DND-41 (cell line): ENCODE measurements at regions not wholly inside any gene's neighbourhood (a gene's known extent, or its start where the extent isn't known, plus 50 kb on each side); places are given as distances from the start of the nearest gene placed in this dataset.

Experiments used
- ATAC-seq: fragments of 200-7000 bp; cut with Tn5 transposase; 3 replicates; pipeline ENCODE4 v1.9.1; 2021; ENCODE audit warnings: low read depth; ENCODE audit not compliant: insufficient read depth
- DNase-seq: peaks from one replicate; pipeline ENCODE4 v3.0.0-alpha.2; 2020
- H2AFZ ChIP-seq: 2 replicates; pipeline ENCODE4 v1.6.0; 2012; ENCODE audit warnings: low read depth, low read length
- H3K27ac ChIP-seq: 2 replicates; pipeline ENCODE4 v1.5.1; 2012; ENCODE audit warnings: low read length, inconsistent platforms
- H3K27me3 ChIP-seq: fragments of 200-600 bp; sonication (generic); 2 replicates; pipeline ENCODE4 v1.6.0; 2012; ENCODE audit warnings: low read length, mild to moderate bottlenecking, inconsistent platforms; ENCODE audit not compliant: insufficient read depth, poor library complexity
- H3K36me3 ChIP-seq: 2 replicates; pipeline ENCODE4 v1.5.1; 2012; ENCODE audit warnings: low read length, inconsistent platforms; ENCODE audit not compliant: insufficient read depth
- H3K4me1 ChIP-seq: 2 replicates; pipeline ENCODE4 v1.5.1; 2012; ENCODE audit warnings: mild to moderate bottlenecking, low read length; ENCODE audit not compliant: insufficient read depth
- H3K4me2 ChIP-seq: 2 replicates; pipeline ENCODE4 v1.6.0; 2012; ENCODE audit warnings: mild to moderate bottlenecking, moderate library complexity, low read length, inconsistent platforms; ENCODE audit not compliant: insufficient read depth
- H3K4me3 ChIP-seq, 2 experiments: fragments of 200-600 bp in 1 of 2; shearing (Covaris generic) in 1 of 2; 2 replicates each; pipeline ENCODE4 v1.5.1; 2012 to 2016; ENCODE audit warnings: inconsistent platforms in 2 of 2, low read length in 2 of 2, mild to moderate bottlenecking in 2 of 2, low read depth in 1 of 2, moderate library complexity in 1 of 2
- H3K79me2 ChIP-seq: 2 replicates; pipeline ENCODE4 v1.6.0; 2012; ENCODE audit warnings: low read length, inconsistent platforms; ENCODE audit not compliant: insufficient read depth
- H3K9ac ChIP-seq: 2 replicates; pipeline ENCODE4 v1.6.0; 2012; ENCODE audit warnings: low read depth, mild to moderate bottlenecking, inconsistent platforms, low read length, moderate library complexity
- H3K9me3 ChIP-seq: 2 replicates; pipeline ENCODE4 v1.5.1; 2012; ENCODE audit warnings: low read length, moderate library complexity, mild to moderate bottlenecking, inconsistent platforms; ENCODE audit not compliant: insufficient read depth, severe bottlenecking
- H4K20me1 ChIP-seq: 2 replicates; pipeline ENCODE4 v1.6.0; 2012; ENCODE audit warnings: low read length; ENCODE audit not compliant: insufficient read depth
- EZH2 ChIP-seq: IDR thresholded peaks from 3 replicates; pipeline ENCODE4 v1.6.1; 2012; ENCODE audit warnings: borderline replicate concordance, low read depth, mild to moderate bottlenecking, moderate library complexity, low read length, inconsistent platforms; ENCODE audit not compliant: severe bottlenecking
- TF ChIP-seq, protein P1 (sequence below): IDR thresholded peaks from 2 replicates; pipeline ENCODE4 v1.5.1; 2012; ENCODE audit warnings: borderline replicate concordance, low read length, moderate library complexity, mild to moderate bottlenecking; ENCODE audit not compliant: poor library complexity, severe bottlenecking; ENCODE audit errors: extremely low read depth

DNA sequence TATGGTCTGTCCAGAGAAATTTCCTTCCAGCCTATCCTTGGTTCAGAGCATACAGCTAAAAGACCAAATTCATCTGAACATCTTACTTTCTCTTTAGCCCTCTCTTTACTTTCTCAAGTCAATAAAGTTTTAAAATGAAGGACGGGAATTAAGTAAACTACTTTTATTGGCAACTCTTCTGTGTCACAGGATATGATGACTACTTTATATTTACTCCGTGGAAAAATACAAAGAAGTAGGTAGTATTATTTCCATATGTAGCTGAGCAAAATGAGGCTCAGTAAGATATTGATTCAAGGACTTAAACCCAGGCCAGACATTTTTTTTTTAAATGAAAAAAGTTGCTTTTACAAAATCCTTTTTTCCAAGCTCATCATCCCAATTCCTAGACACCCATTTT lies 151.2 kb upstream of the DPYD start:
- no peak overlapping the region for H3K4me2 ChIP-seq
- no peaks in the 10 kb centered on the region for H4K20me1 ChIP-seq
- H3K4me1 ChIP-seq, result no peaks in the 10 kb centered on the region
- ATAC-seq, result no peak
- DNase-seq, result no peak
- no peaks in the 10 kb centered on the region for H3K79me2 ChIP-seq
- TF ChIP-seq, protein P1, sequence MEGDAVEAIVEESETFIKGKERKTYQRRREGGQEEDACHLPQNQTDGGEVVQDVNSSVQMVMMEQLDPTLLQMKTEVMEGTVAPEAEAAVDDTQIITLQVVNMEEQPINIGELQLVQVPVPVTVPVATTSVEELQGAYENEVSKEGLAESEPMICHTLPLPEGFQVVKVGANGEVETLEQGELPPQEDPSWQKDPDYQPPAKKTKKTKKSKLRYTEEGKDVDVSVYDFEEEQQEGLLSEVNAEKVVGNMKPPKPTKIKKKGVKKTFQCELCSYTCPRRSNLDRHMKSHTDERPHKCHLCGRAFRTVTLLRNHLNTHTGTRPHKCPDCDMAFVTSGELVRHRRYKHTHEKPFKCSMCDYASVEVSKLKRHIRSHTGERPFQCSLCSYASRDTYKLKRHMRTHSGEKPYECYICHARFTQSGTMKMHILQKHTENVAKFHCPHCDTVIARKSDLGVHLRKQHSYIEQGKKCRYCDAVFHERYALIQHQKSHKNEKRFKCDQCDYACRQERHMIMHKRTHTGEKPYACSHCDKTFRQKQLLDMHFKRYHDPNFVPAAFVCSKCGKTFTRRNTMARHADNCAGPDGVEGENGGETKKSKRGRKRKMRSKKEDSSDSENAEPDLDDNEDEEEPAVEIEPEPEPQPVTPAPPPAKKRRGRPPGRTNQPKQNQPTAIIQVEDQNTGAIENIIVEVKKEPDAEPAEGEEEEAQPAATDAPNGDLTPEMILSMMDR, result no peak
- TF ChIP-seq EZH2, result no peak
- no peak overlapping the region for H3K9ac ChIP-seq
- H2AFZ ChIP-seq, result no peak overlapping the region
- no peaks in the 10 kb centered on the region for H3K9me3 ChIP-seq
- H3K36me3 ChIP-seq, result no peaks in the 10 kb centered on the region
- H3K27me3 ChIP-seq, result no peaks in the 10 kb centered on the region
- no peak overlapping the region for H3K4me3 ChIP-seq
- no peak overlapping the region for H3K27ac ChIP-seq

DNA sequence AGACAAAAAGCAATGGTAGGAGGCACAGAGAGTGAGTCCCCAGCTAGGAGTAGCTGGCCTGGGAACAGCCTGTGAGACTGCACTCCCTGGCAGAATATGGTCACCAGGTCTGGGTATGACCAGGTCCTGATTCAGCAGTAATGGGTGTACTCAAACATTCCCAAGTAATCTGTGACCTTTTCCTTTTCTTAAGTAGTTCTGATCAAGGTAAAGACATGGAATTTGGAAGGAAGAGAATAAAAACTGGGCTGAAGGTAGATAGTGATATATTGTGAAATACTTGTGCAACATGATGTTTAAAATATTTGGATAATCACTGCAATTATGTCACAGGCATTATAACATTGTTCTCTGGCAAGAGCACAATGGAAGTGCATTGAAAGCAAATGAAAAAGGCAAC lies 147.2 kb upstream of the DPYD start:
- H3K4me1 ChIP-seq, result peaks cover 3% of the 10 kb centered on the region; the same call in 1 of the 2 replicates
- no peak for TF ChIP-seq EZH2
- TF ChIP-seq, protein P1, result no peak
- H3K9me3 ChIP-seq, result no peaks in the 10 kb centered on the region
- H3K4me3 ChIP-seq, result no peak overlapping the region
- ATAC-seq (no peak), DNase-seq (no peak)
- no peaks in the 10 kb centered on the region for H4K20me1 ChIP-seq
- no peak overlapping the region for H3K4me2 ChIP-seq
- no peak overlapping the region for H3K27ac ChIP-seq
- no peaks in the 10 kb centered on the region for H3K36me3 ChIP-seq
- no peak overlapping the region for H3K9ac ChIP-seq
- no peaks in the 10 kb centered on the region for H3K27me3 ChIP-seq
- H2AFZ ChIP-seq, result no peak overlapping the region
- no peaks in the 10 kb centered on the region for H3K79me2 ChIP-seq

DNA sequence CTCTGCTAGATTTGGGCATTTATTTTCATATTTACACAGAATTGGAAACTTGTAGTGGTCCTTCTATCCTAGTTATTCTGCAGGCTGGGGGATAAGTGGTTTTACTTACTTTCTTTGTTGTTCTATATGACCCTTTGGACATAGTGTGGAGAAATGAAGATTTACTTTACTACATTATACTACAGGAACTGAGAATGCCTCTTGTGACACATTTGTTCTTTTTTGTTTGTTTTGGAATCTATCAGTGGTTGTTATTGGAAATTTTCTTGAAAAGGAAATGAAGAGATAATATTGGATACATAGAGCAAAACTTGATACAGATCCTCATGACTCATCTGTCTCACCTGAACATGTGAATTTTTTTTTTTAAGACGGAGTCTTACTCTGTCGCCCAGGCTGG lies 146.1 kb upstream of the DPYD start:
- H3K36me3 ChIP-seq, result no peaks in the 10 kb centered on the region
- H3K9ac ChIP-seq, result no peak overlapping the region
- H3K4me1 ChIP-seq, result peaks cover 3% of the 10 kb centered on the region; the same call in 1 of the 2 replicates
- H3K4me3 ChIP-seq, result no peak overlapping the region
- ATAC-seq (no peak), DNase-seq (no peak)
- no peaks in the 10 kb centered on the region for H3K79me2 ChIP-seq
- no peaks in the 10 kb centered on the region for H4K20me1 ChIP-seq
- H3K4me2 ChIP-seq, result no peak overlapping the region
- no peaks in the 10 kb centered on the region for H3K27me3 ChIP-seq
- no peak overlapping the region for H2AFZ ChIP-seq
- no peaks in the 10 kb centered on the region for H3K9me3 ChIP-seq
- H3K27ac ChIP-seq, result no peak overlapping the region
- TF ChIP-seq, protein P1, result no peak
- no peak for TF ChIP-seq EZH2

DNA sequence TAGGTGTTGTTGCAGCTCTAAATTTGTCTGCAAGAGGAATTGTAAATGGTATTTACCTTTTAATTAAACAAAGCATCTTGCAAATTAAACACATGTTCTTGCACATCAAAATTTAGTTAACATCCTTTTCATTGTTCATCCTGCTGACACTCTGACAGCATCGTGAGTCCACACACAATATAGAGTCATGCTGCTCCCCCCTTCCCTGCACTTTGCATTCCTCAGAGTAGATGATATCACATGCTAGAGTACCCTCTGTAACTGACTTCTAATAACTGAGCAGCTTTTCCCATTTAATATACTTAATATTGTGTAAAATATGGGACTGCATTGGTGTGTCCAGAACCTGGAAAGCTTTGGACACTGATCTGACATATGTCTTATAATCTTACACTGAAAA lies 138.8 kb upstream of the DPYD start:
- Histone ChIP-seq H3K9ac (no peak overlapping the region), H3K27me3 (no peaks in the 10 kb centered on the region), H3K4me3 (no peak overlapping the region), H3K36me3 (no peaks in the 10 kb centered on the region), H2AFZ (no peak overlapping the region), H3K4me2 (no peak overlapping the region), H3K79me2 (no peaks in the 10 kb centered on the region), H4K20me1 (no peaks in the 10 kb centered on the region), H3K4me1 (no peaks in the 10 kb centered on the region), H3K27ac (no peak overlapping the region), H3K9me3 (no peaks in the 10 kb centered on the region)
- TF ChIP-seq, protein P1, result no peak
- no peak for TF ChIP-seq EZH2
- DNase-seq, result no peak
- ATAC-seq, result no peak
